ENCODE measurements at regions not wholly inside any gene's neighbourhood (a gene's known extent, or its start where the extent isn't known, plus 50 kb on each side); places are given as distances from the start of the nearest gene placed in this dataset.

GRCh38 chr11:111128076-111128870, 117.3 kb upstream of the POU2AF2 start:
- no peak for TF ChIP-seq CTCF (IDR thresholded peaks at IDR 0.05; ENCODE audit: borderline replicate concordance, control extremely low read depth, extremely low read depth, insufficient read depth, missing control alignments)
- in situ Hi-C loops (cut with MboI; ENCODE audit: low sequenced_read_pairs, unreplicated experiment), result no loop called here
- no peak for DNase-seq (ENCODE audit: low spot score)

GRCh38 chr11:111124724-111125123, 120.8 kb upstream of the POU2AF2 start:
- in situ Hi-C loops (cut with MboI; ENCODE audit: low sequenced_read_pairs, unreplicated experiment), result no loop called here
- TF ChIP-seq CTCF (IDR thresholded peaks at IDR 0.05; ENCODE audit: borderline replicate concordance, control extremely low read depth, extremely low read depth, insufficient read depth, missing control alignments), result no peak
- no peak for DNase-seq (ENCODE audit: low spot score)

DNA sequence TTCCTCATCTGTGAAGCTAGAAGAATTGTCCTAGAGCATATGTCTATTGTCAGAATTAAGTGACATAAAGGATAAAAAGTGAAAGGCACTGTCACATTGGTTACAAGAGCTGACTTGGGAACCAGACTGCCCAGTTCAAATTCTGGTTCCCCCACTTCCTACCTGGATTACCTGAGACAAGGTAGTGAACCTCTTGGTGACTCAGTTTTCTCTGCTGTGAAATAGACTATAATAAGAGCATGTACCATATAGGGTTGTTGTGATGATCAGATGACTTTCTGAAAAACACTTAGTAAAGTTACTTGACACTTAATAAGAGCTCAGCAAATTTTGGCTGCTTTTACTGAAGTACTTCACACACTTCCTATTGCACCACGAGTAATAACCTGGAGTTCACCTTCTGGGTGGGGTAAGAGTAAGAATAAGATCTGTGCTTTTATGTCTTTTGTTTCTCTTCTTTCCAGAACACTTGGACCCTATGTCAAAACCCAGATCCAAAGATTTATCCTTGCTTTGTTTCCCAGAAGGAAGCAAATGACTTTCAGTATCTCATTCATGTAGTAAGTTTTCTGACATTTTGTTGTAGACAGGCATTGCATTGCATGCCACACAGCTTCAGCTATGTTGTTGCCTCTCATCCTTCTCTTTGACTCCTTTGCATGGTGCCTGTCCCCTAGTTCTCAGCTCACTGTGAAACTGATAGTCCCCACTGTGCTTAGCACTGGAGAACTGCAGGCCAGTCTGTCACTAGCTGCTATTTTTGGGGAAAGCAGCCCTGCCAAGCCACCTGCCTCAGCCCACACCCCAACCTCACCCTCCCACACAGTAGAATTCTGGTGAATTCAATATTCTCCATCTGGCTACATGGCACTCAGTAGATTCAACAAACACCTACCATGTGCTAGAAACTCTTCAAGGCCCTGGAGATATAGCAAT, 121.8 kb upstream of the POU2AF2 start:
- peak; percentile 11 for DNase-seq (ENCODE audit: low spot score)
- in situ Hi-C loops (cut with MboI; ENCODE audit: low sequenced_read_pairs, unreplicated experiment), result no loop called here
- no peak for TF ChIP-seq CTCF (IDR thresholded peaks at IDR 0.05; ENCODE audit: borderline replicate concordance, control extremely low read depth, extremely low read depth, insufficient read depth, missing control alignments)

DNA sequence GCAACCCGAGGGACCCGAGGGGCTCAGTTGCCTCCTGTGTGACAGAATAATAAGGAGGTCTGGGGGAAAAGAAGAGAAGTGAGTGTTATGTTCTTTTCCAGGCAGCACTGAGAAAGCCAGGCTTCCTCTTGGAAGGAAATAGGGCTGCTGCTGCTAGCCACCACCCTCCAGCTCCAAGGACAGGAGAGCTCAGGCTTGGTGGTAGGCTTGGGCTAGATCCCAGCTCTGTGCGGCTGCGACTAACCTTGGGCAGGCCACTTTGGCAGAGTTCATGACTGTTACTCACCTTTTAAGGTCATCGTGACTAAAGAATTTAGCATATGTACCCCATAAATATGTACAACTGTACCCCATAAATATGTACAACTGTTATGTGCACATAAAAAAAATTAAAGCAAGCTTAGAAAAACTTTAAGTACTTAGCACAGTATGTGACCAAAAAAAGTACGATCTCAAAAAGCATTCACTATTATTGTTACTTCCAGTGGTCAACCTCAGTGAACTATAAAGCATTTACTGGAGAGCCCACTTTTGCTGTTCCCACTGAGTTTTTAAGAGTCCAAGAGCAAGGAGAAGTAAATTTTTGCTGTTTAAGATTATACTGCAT, 124.7 kb upstream of the POU2AF2 start:
- in situ Hi-C loops (cut with MboI; ENCODE audit: low sequenced_read_pairs, unreplicated experiment), result no loop called here
- TF ChIP-seq CTCF (IDR thresholded peaks at IDR 0.05; ENCODE audit: borderline replicate concordance, control extremely low read depth, extremely low read depth, insufficient read depth, missing control alignments), result no peak
- DNase-seq (ENCODE audit: low spot score), result no peak

GRCh38 chr11:111120161-111120560, 125.4 kb upstream of the POU2AF2 start:
- no peak for TF ChIP-seq CTCF (IDR thresholded peaks at IDR 0.05; ENCODE audit: borderline replicate concordance, control extremely low read depth, extremely low read depth, insufficient read depth, missing control alignments)
- no peak for DNase-seq (ENCODE audit: low spot score)
- in situ Hi-C loops (cut with MboI; ENCODE audit: low sequenced_read_pairs, unreplicated experiment), result no loop called here

DNA sequence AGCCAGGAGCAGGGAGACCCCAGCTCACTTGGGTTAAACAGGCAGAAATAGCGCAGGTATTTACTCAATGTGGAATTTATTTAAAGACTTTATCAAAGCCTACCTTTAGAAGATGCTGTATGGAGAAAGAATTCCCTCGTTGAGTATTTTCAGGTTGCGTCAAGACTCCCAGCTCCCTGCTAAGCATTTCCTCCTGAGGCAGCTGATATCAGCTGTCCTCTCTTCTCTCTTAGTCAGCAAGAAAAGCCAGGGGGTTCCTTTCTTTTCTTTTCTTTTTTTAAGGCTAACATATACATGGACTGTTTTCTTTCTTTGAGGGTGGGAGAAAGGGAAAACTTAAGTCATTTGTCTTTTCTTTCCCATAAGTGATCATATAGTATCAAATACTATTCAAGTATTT, 125.8 kb upstream of the POU2AF2 start:
- TF ChIP-seq CTCF (IDR thresholded peaks at IDR 0.05; ENCODE audit: borderline replicate concordance, control extremely low read depth, extremely low read depth, insufficient read depth, missing control alignments), result no peak
- in situ Hi-C loops (cut with MboI; ENCODE audit: low sequenced_read_pairs, unreplicated experiment), result no loop called here

More for the DNA sequence above, 125.8 kb upstream of the POU2AF2 start:
- no peak for DNase-seq (ENCODE audit: low spot score)
